ENCODE measurements at regions not wholly inside any gene's neighbourhood (a gene's known extent, or its start where the extent isn't known, plus 50 kb on each side); places are given as distances from the start of the nearest gene placed in this dataset.

GRCh38 chr1:55955016-55955621 lies 624.2 kb downstream of the PLPP3 start:
- intact Hi-C loops (cut with micrococcal nuclease; ENCODE audit: unreplicated experiment): no loop called here
- Mint-ChIP-seq H3K27ac (ENCODE audit: unreplicated experiment) (no peak overlapping the region), H3K4me3 (ENCODE audit: low read depth, unreplicated experiment) (no peak overlapping the region), H3K36me3 (ENCODE audit: insufficient read depth, unreplicated experiment) (no peaks in the 10 kb centered on the region), H3K9me3 (ENCODE audit: low read depth, unreplicated experiment) (peaks cover 5% of the 10 kb centered on the region), H3K27me3 (ENCODE audit: unreplicated experiment) (peaks cover 3% of the 10 kb centered on the region), H3K4me1 (ENCODE audit: low read depth, unreplicated experiment) (no peaks in the 10 kb centered on the region)
- DNase-seq: no peak
- no peak for TF ChIP-seq CTCF (IDR thresholded peaks at IDR 0.05; ENCODE audit: unreplicated experiment)
- no TSS peak for BruUV-seq (replicated peaks)
- CTCF ChIA-PET: no interaction called here

DNA sequence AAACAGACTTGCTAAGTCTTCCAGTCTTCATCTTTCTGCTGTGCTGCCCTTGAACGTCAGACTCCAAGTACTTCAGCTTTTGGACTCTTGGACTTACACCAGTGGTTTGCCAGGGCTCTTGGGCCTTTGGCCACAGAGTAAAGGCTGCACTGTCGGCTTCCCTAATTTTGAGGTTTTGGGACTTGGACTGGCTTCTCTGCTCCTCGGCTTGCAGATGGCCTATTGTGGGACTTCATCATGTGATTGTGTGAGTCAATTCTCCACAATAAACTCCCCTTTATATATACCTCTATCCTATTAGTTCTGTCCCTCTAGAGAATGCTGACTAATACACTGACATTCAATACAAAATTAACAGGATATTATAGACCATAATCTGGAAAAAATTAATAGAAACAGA lies 628.1 kb downstream of the PLPP3 start:
- BruUV-seq (replicated peaks): no TSS peak
- intact Hi-C loops (cut with micrococcal nuclease; ENCODE audit: unreplicated experiment): no loop called here
- CTCF ChIA-PET: no interaction called here
- DNase-seq: no peak
- Mint-ChIP-seq H3K36me3 (ENCODE audit: insufficient read depth, unreplicated experiment) (no peaks in the 10 kb centered on the region), H3K9me3 (ENCODE audit: low read depth, unreplicated experiment) (peaks cover 11% of the 10 kb centered on the region), H3K4me1 (ENCODE audit: low read depth, unreplicated experiment) (no peaks in the 10 kb centered on the region), H3K4me3 (ENCODE audit: low read depth, unreplicated experiment) (no peak overlapping the region), H3K27me3 (ENCODE audit: unreplicated experiment) (peaks cover 22% of the 10 kb centered on the region), H3K27ac (ENCODE audit: unreplicated experiment) (no peak overlapping the region)
- TF ChIP-seq CTCF (IDR thresholded peaks at IDR 0.05; ENCODE audit: unreplicated experiment): no peak

- no peaks in the 10 kb centered on the region for H3K36me3 Mint-ChIP-seq (ENCODE audit: insufficient read depth, unreplicated experiment)
- no peak for TF ChIP-seq CTCF (IDR thresholded peaks at IDR 0.05; ENCODE audit: unreplicated experiment)
- CTCF ChIA-PET: no interaction called here
- intact Hi-C loops (cut with micrococcal nuclease; ENCODE audit: unreplicated experiment): no loop called here
- H3K4me3 Mint-ChIP-seq (ENCODE audit: low read depth, unreplicated experiment): no peak overlapping the region
- no peak overlapping the region for H3K27ac Mint-ChIP-seq (ENCODE audit: unreplicated experiment)
- H3K27me3 Mint-ChIP-seq (ENCODE audit: unreplicated experiment): peaks cover 22% of the 10 kb centered on the region
- no TSS peak for BruUV-seq (replicated peaks)
- no peaks in the 10 kb centered on the region for H3K4me1 Mint-ChIP-seq (ENCODE audit: low read depth, unreplicated experiment)
- no peak for DNase-seq
- H3K9me3 Mint-ChIP-seq (ENCODE audit: low read depth, unreplicated experiment): peaks cover 8% of the 10 kb centered on the region
Measured at GRCh38 chr1:55947446-55947845, 631.9 kb downstream of the PLPP3 start.

- Mint-ChIP-seq H3K27me3 (ENCODE audit: unreplicated experiment) (peaks cover 9% of the 10 kb centered on the region), H3K27ac (ENCODE audit: unreplicated experiment) (no peak overlapping the region), H3K9me3 (ENCODE audit: low read depth, unreplicated experiment) (peaks cover 2% of the 10 kb centered on the region), H3K36me3 (ENCODE audit: insufficient read depth, unreplicated experiment) (no peaks in the 10 kb centered on the region), H3K4me1 (ENCODE audit: low read depth, unreplicated experiment) (no peaks in the 10 kb centered on the region), H3K4me3 (ENCODE audit: low read depth, unreplicated experiment) (no peak overlapping the region)
- intact Hi-C loops (cut with micrococcal nuclease; ENCODE audit: unreplicated experiment): no loop called here
- no peak for TF ChIP-seq CTCF (IDR thresholded peaks at IDR 0.05; ENCODE audit: unreplicated experiment)
- no TSS peak for BruUV-seq (replicated peaks)
- CTCF ChIA-PET: no interaction called here
- DNase-seq: no peak
Measured at GRCh38 chr1:55943721-55944435, 635.5 kb downstream of the PLPP3 start.

All from Calu3 (cell line).